ENCODE measurements at regions not wholly inside any gene's neighbourhood (a gene's known extent, or its start where the extent isn't known, plus 50 kb on each side); places are given as distances from the start of the nearest gene placed in this dataset.

GRCh38 chr13:72521940-72522661 is 205.3 kb downstream of the MZT1 start:
- no peaks in the 10 kb centered on the region for H3K9me3 ChIP-seq (ENCODE audit: low read length)
- CTCF ChIA-PET, result interaction anchor here (1.4 kb wide), 1 partner anchor 12 kb away, joined by 4 read pairs; no protein-coding TSS in a partner anchor
- POLR2A ChIA-PET, result no interaction called here
- H3K27ac Mint-ChIP-seq, result no peak overlapping the region
- H3K4me1 Mint-ChIP-seq, result no peaks in the 10 kb centered on the region
- no peaks in the 10 kb centered on the region for H3K27me3 ChIP-seq (ENCODE audit: insufficient read depth, low read length, poor library complexity, severe bottlenecking)
- H3K27ac ChIP-seq (ENCODE audit: low read depth, low read length), result no peak overlapping the region
- H3K4me3 Mint-ChIP-seq, result no peak overlapping the region
- H3K9me3 Mint-ChIP-seq, result peaks cover 0 to 4% (median 0%) of the 10 kb centered on the region in 5 donors
- no peaks in the 10 kb centered on the region for H3K36me3 ChIP-seq (ENCODE audit: insufficient read depth, low read length)
- DNase-seq, result no peak
- H3K36me3 Mint-ChIP-seq, result no peaks in the 10 kb centered on the region
- no peaks in the 10 kb centered on the region for H3K4me1 ChIP-seq (ENCODE audit: insufficient read depth, low read length)
- no peak overlapping the region for H3K4me3 ChIP-seq (ENCODE audit: low read length)
- H3K27me3 Mint-ChIP-seq, result peaks cover 0 to 1% of the 10 kb centered on the region in 2 donors

- H3K27me3 ChIP-seq (ENCODE audit: insufficient read depth, low read length, poor library complexity, severe bottlenecking), result no peaks in the 10 kb centered on the region
- no peaks in the 10 kb centered on the region for H3K4me1 ChIP-seq (ENCODE audit: insufficient read depth, low read length)
- Mint-ChIP-seq H3K4me1 (no peaks in the 10 kb centered on the region), H3K27ac (no peak overlapping the region), H3K27me3 (peaks cover 0 to 2% of the 10 kb centered on the region in 2 donors), H3K4me3 (no peak overlapping the region), H3K9me3 (no peaks in the 10 kb centered on the region), H3K36me3 (no peaks in the 10 kb centered on the region)
- no peaks in the 10 kb centered on the region for H3K36me3 ChIP-seq (ENCODE audit: insufficient read depth, low read length)
- CTCF ChIA-PET, result no interaction called here
- no peak overlapping the region for H3K4me3 ChIP-seq (ENCODE audit: low read length)
- H3K9me3 ChIP-seq (ENCODE audit: low read length), result no peaks in the 10 kb centered on the region
- no peak overlapping the region for H3K27ac ChIP-seq (ENCODE audit: low read depth, low read length)
- no peak for DNase-seq
- POLR2A ChIA-PET, result no interaction called here
Measured at GRCh38 chr13:72514146-72514545, 213.3 kb downstream of the MZT1 start.

- no peaks in the 10 kb centered on the region for H3K4me1 ChIP-seq (ENCODE audit: insufficient read depth, low read length)
- DNase-seq, result no peak
- H3K27ac ChIP-seq (ENCODE audit: low read depth, low read length), result no peak overlapping the region
- no peak overlapping the region for H3K4me3 Mint-ChIP-seq
- no peaks in the 10 kb centered on the region for H3K36me3 ChIP-seq (ENCODE audit: insufficient read depth, low read length)
- no peak overlapping the region for H3K4me3 ChIP-seq (ENCODE audit: low read length)
- H3K4me1 Mint-ChIP-seq, result no peaks in the 10 kb centered on the region
- no peaks in the 10 kb centered on the region for H3K9me3 Mint-ChIP-seq
- H3K9me3 ChIP-seq (ENCODE audit: low read length), result no peaks in the 10 kb centered on the region
- no peaks in the 10 kb centered on the region for H3K27me3 Mint-ChIP-seq
- POLR2A ChIA-PET, result no interaction called here
- H3K27ac Mint-ChIP-seq, result no peak overlapping the region
- CTCF ChIA-PET, result no interaction called here
- H3K36me3 Mint-ChIP-seq, result no peaks in the 10 kb centered on the region
- no peaks in the 10 kb centered on the region for H3K27me3 ChIP-seq (ENCODE audit: insufficient read depth, low read length, poor library complexity, severe bottlenecking)
Measured at GRCh38 chr13:72508392-72508791, 219.0 kb downstream of the MZT1 start.

GRCh38 chr13:72507416-72508199 is 219.8 kb downstream of the MZT1 start:
- Mint-ChIP-seq H3K4me3 (no peak overlapping the region), H3K27me3 (no peaks in the 10 kb centered on the region), H3K4me1 (no peaks in the 10 kb centered on the region), H3K27ac (no peak overlapping the region), H3K36me3 (no peaks in the 10 kb centered on the region), H3K9me3 (no peaks in the 10 kb centered on the region)
- DNase-seq, result no peak
- no peaks in the 10 kb centered on the region for H3K9me3 ChIP-seq (ENCODE audit: low read length)
- no peaks in the 10 kb centered on the region for H3K4me1 ChIP-seq (ENCODE audit: insufficient read depth, low read length)
- no peaks in the 10 kb centered on the region for H3K36me3 ChIP-seq (ENCODE audit: insufficient read depth, low read length)
- ChIA-PET POLR2A (no interaction called here), CTCF (no interaction called here)
- no peak overlapping the region for H3K27ac ChIP-seq (ENCODE audit: low read depth, low read length)
- no peak overlapping the region for H3K4me3 ChIP-seq (ENCODE audit: low read length)
- no peaks in the 10 kb centered on the region for H3K27me3 ChIP-seq (ENCODE audit: insufficient read depth, low read length, poor library complexity, severe bottlenecking)

GRCh38 chr13:72506706-72507105 is 220.7 kb downstream of the MZT1 start:
- POLR2A ChIA-PET, result no interaction called here
- Histone ChIP-seq H3K36me3 (ENCODE audit: insufficient read depth, low read length) (no peaks in the 10 kb centered on the region), H3K4me1 (ENCODE audit: insufficient read depth, low read length) (no peaks in the 10 kb centered on the region), H3K27me3 (ENCODE audit: insufficient read depth, low read length, poor library complexity, severe bottlenecking) (no peaks in the 10 kb centered on the region), H3K27ac (ENCODE audit: low read depth, low read length) (no peak overlapping the region), H3K4me3 (ENCODE audit: low read length) (no peak overlapping the region), H3K9me3 (ENCODE audit: low read length) (no peaks in the 10 kb centered on the region)
- H3K9me3 Mint-ChIP-seq, result no peaks in the 10 kb centered on the region
- no peaks in the 10 kb centered on the region for H3K36me3 Mint-ChIP-seq
- H3K4me1 Mint-ChIP-seq, result no peaks in the 10 kb centered on the region
- H3K4me3 Mint-ChIP-seq, result no peak overlapping the region
- no peaks in the 10 kb centered on the region for H3K27me3 Mint-ChIP-seq
- H3K27ac Mint-ChIP-seq, result no peak overlapping the region
- DNase-seq, result no peak
- CTCF ChIA-PET, result no interaction called here

GRCh38 chr13:72505376-72505775 is 222.1 kb downstream of the MZT1 start:
- CTCF ChIA-PET, result no interaction called here

GRCh38 chr13:72504131-72504841 is 223.1 kb downstream of the MZT1 start:
- Mint-ChIP-seq H3K36me3 (no peaks in the 10 kb centered on the region), H3K9me3 (no peaks in the 10 kb centered on the region), H3K4me3 (no peak overlapping the region), H3K27me3 (peaks cover 0 to 3% of the 10 kb centered on the region in 2 donors), H3K27ac (no peak overlapping the region), H3K4me1 (no peaks in the 10 kb centered on the region)
- CTCF ChIA-PET, result no interaction called here
- no peak overlapping the region for H3K4me3 ChIP-seq (ENCODE audit: low read length)
- POLR2A ChIA-PET, result no interaction called here
- no peaks in the 10 kb centered on the region for H3K36me3 ChIP-seq (ENCODE audit: insufficient read depth, low read length)
- no peaks in the 10 kb centered on the region for H3K9me3 ChIP-seq (ENCODE audit: low read length)
- H3K27ac ChIP-seq (ENCODE audit: low read depth, low read length), result no peak overlapping the region
- H3K27me3 ChIP-seq (ENCODE audit: insufficient read depth, low read length, poor library complexity, severe bottlenecking), result no peaks in the 10 kb centered on the region
- H3K4me1 ChIP-seq (ENCODE audit: insufficient read depth, low read length), result no peaks in the 10 kb centered on the region
- DNase-seq, result no peak

More at GRCh38 chr13:72505376-72505775, 222.1 kb downstream of the MZT1 start:
- H3K9me3 ChIP-seq (ENCODE audit: low read length), result no peaks in the 10 kb centered on the region
- H3K27ac ChIP-seq (ENCODE audit: low read depth, low read length), result no peak overlapping the region
- no peaks in the 10 kb centered on the region for H3K4me1 Mint-ChIP-seq
- no peaks in the 10 kb centered on the region for H3K36me3 ChIP-seq (ENCODE audit: insufficient read depth, low read length)
- no peaks in the 10 kb centered on the region for H3K9me3 Mint-ChIP-seq
- no peak overlapping the region for H3K4me3 ChIP-seq (ENCODE audit: low read length)
- no peaks in the 10 kb centered on the region for H3K4me1 ChIP-seq (ENCODE audit: insufficient read depth, low read length)
- DNase-seq, result no peak
- POLR2A ChIA-PET, result no interaction called here
- H3K27ac Mint-ChIP-seq, result no peak overlapping the region
- no peaks in the 10 kb centered on the region for H3K36me3 Mint-ChIP-seq
- no peak overlapping the region for H3K4me3 Mint-ChIP-seq
- no peaks in the 10 kb centered on the region for H3K27me3 Mint-ChIP-seq
- no peaks in the 10 kb centered on the region for H3K27me3 ChIP-seq (ENCODE audit: insufficient read depth, low read length, poor library complexity, severe bottlenecking)

- DNase-seq, result no peak
- Histone ChIP-seq H3K27me3 (ENCODE audit: insufficient read depth, low read length, poor library complexity, severe bottlenecking) (no peaks in the 10 kb centered on the region), H3K36me3 (ENCODE audit: insufficient read depth, low read length) (no peaks in the 10 kb centered on the region), H3K9me3 (ENCODE audit: low read length) (no peaks in the 10 kb centered on the region), H3K4me3 (ENCODE audit: low read length) (no peak overlapping the region), H3K4me1 (ENCODE audit: insufficient read depth, low read length) (no peaks in the 10 kb centered on the region), H3K27ac (ENCODE audit: low read depth, low read length) (no peak overlapping the region)
- CTCF ChIA-PET, result no interaction called here
- Mint-ChIP-seq H3K4me3 (no peak overlapping the region), H3K4me1 (no peaks in the 10 kb centered on the region), H3K9me3 (no peaks in the 10 kb centered on the region), H3K27me3 (peaks cover 0 to 4% of the 10 kb centered on the region in 2 donors), H3K27ac (no peak overlapping the region), H3K36me3 (no peaks in the 10 kb centered on the region)
- POLR2A ChIA-PET, result no interaction called here
Measured at GRCh38 chr13:72500851-72501250, 226.6 kb downstream of the MZT1 start.
